GM12875 (cell line): ENCODE measurements at regions not wholly inside any gene's neighbourhood (a gene's known extent, or its start where the extent isn't known, plus 50 kb on each side); places are given as distances from the start of the nearest gene placed in this dataset.
"Not testable (repeated sequence)": the region's sequence is repeated elsewhere in the genome, so short reads cannot be mapped to it uniquely, and the experiment has no call there.

Experiments
- H3K4me3 ChIP-seq: one replicate; pipeline ENCODE4 v1.5.1; 2011; ENCODE audit warnings: low read depth, low read length, control low read depth
- CTCF ChIP-seq: IDR thresholded peaks from 2 replicates; pipeline ENCODE4 v1.5.1; 2011; ENCODE audit warnings: low read depth, mild to moderate bottlenecking, control low read depth, inconsistent platforms, low read length, moderate library complexity, borderline replicate concordance; ENCODE audit not compliant: insufficient read depth

- no peak overlapping the region for H3K4me3 ChIP-seq
- no peak for TF ChIP-seq CTCF
These were observed 270.4 kb upstream of the TUT7 start for GRCh38 chr9:86624630-86625029.

GRCh38 chr9:86614871-86615849 lies 260.9 kb upstream of the TUT7 start:
- no peak overlapping the region for H3K4me3 ChIP-seq
- peak; percentile 39; the same call in 1 of the 2 replicates for TF ChIP-seq CTCF

- no peak overlapping the region for H3K4me3 ChIP-seq
- no peak for TF ChIP-seq CTCF
These were observed 259.7 kb upstream of the TUT7 start for GRCh38 chr9:86613943-86614342.

GRCh38 chr9:86611534-86611933 lies 257.3 kb upstream of the TUT7 start:
- not testable (repeated sequence) for H3K4me3 ChIP-seq

DNA sequence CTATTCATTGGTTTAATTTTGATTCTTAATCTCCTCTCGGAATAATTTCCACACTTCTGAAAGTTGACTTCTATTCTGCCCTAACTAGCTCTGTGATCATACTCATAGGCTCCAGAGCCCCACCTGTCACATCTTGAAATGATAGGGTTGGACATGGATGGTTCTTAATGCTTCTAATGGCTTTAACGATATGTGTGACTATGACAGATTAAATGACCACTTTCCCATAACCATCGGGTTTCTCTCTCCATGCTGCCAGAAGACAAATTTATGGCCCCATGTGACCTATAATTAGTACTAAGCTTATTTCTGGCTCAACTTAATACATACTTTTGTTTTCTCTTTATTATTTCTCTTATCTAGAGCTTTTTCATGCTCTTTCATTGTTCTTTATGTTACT lies 251.1 kb upstream of the TUT7 start:
- no peak overlapping the region for H3K4me3 ChIP-seq
- no peak for TF ChIP-seq CTCF

DNA sequence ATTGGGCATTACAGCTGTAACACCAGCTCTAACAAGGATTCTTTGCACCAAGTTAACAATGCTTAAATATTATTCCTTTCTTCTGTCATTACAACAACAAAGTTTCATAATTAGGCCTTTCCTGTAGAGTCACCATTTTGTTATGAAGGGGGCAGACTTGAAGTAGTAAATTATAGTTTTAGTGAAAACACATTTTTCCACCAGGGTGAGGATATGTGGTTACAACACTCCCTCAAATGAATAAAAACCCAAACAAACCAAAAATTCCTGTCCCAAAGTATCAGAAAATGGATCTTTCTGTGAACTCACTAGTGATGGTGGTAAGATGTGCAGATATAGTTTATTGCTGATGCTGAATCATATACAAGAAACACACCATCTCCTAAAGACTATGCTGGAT lies 250.5 kb upstream of the TUT7 start:
- no peak for TF ChIP-seq CTCF
- H3K4me3 ChIP-seq = no peak overlapping the region

- TF ChIP-seq CTCF = no peak
- no peak overlapping the region for H3K4me3 ChIP-seq
These were observed 248.5 kb upstream of the TUT7 start for GRCh38 chr9:86602715-86603114.

DNA sequence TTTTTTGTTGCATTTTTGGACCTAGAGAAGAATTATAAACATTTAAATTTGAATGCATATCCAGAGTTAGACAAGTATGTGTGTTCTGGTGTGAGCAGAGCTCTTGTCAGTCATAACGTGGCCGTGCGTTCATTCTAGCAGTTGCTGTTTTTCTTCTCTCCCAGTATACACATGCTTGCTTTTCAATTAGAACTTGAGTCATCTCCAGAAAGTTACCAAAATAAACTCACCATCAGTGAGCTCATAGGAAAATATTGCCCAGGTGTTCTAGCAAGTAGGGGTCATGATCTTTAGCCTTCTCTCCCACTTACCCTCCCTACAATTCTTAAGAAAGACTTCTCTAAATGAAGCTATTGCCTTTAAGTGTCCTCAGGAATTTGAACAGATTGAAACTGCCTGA lies 247.5 kb upstream of the TUT7 start:
- TF ChIP-seq CTCF = no peak
- no peak overlapping the region for H3K4me3 ChIP-seq
